ENCODE measurements at regions not wholly inside any gene's neighbourhood (a gene's known extent, or its start where the extent isn't known, plus 50 kb on each side); places are given as distances from the start of the nearest gene placed in this dataset.
A peak's percentile ranks its signal among the peaks of the same experiment; 100 is the strongest.

DNA sequence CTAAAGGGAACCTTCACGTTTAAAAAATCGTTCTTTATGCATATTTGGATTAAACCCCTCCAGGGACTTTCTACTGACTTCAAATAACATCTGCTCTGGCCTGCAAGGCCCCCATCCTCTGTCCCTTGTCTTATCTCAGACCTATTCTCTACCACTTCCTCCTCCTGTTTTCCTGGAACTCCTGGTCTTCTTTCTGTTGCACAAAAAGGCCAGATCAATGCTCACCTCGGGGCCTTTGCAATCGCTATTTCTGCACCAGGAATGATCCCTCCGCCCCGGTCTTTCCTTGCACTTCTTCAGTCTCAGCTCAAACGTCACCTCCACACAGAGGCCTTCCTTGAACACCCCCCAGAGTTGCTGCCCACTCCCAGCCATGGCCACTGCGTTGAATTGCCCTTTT, 57.6 kb upstream of the BEGAIN start:
- no peak for DNase-seq (ENCODE audit: insufficient read length, low spot score)
- FAIRE-seq = no peak
- TF ChIP-seq, protein P1, sequence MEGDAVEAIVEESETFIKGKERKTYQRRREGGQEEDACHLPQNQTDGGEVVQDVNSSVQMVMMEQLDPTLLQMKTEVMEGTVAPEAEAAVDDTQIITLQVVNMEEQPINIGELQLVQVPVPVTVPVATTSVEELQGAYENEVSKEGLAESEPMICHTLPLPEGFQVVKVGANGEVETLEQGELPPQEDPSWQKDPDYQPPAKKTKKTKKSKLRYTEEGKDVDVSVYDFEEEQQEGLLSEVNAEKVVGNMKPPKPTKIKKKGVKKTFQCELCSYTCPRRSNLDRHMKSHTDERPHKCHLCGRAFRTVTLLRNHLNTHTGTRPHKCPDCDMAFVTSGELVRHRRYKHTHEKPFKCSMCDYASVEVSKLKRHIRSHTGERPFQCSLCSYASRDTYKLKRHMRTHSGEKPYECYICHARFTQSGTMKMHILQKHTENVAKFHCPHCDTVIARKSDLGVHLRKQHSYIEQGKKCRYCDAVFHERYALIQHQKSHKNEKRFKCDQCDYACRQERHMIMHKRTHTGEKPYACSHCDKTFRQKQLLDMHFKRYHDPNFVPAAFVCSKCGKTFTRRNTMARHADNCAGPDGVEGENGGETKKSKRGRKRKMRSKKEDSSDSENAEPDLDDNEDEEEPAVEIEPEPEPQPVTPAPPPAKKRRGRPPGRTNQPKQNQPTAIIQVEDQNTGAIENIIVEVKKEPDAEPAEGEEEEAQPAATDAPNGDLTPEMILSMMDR (IDR thresholded peaks at IDR 0.05; ENCODE audit: insufficient read depth, missing control alignments) = no peak

DNA sequence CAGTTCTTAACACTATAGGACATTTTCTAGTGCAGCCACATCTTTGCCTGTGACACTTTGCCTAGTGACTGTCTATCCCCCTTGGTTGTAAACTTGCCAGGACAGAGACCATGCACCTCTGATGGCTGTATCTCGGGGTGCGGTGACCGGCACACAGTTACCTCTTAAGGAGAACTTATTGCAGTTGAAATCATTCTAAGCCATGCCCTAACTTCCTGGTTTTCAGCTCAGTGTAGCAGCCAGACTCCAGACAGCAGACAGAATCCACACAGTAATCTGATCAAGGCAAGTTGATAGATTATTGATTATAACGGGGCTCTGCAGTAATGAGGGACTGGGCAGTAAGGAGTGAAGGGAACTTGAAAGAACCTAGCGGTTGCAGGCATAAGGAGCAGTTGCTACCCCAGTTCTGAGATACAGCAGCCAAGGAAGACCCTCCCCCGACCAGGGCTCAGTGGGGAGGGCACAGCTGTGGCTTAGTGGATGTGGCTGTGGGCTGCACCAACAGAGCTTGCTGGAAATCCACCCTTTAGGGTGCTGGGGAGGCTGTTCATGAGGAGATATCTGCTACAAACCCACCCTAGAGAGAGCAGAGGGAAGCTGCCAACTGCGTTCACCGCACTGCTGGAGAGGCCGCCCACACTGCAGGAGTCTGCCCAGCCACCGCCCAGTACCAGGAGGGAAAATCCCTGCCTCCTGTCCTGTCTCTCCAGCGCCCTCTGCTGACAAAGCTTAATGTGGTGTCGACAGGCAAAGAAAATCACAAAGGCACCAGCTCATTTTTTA, 58.2 kb upstream of the BEGAIN start:
- FAIRE-seq = no peak
- peak; percentile 89 for DNase-seq (ENCODE audit: insufficient read length, low spot score)
- TF ChIP-seq, protein P1 (IDR thresholded peaks at IDR 0.05; ENCODE audit: insufficient read depth, missing control alignments) = peak; percentile 87

DNA sequence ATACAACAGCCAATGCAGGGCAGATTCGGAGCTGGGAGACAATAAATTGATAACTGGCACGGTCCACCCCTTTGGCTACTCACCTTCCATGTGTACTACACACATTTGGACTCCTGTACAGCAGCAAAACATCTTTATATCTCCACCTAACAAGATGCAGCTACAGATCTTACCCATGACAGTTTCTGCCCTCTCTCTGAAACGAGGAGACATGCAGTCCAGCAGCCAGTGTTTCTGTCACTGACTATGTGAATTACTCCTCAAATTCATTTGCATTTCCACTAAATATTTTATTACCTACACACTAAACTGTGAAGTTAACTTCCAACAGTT, 58.7 kb upstream of the BEGAIN start:
- TF ChIP-seq, protein P1 (IDR thresholded peaks at IDR 0.05; ENCODE audit: insufficient read depth, missing control alignments) = no peak
- no peak for DNase-seq (ENCODE audit: insufficient read length, low spot score)
- no peak for FAIRE-seq

DNA sequence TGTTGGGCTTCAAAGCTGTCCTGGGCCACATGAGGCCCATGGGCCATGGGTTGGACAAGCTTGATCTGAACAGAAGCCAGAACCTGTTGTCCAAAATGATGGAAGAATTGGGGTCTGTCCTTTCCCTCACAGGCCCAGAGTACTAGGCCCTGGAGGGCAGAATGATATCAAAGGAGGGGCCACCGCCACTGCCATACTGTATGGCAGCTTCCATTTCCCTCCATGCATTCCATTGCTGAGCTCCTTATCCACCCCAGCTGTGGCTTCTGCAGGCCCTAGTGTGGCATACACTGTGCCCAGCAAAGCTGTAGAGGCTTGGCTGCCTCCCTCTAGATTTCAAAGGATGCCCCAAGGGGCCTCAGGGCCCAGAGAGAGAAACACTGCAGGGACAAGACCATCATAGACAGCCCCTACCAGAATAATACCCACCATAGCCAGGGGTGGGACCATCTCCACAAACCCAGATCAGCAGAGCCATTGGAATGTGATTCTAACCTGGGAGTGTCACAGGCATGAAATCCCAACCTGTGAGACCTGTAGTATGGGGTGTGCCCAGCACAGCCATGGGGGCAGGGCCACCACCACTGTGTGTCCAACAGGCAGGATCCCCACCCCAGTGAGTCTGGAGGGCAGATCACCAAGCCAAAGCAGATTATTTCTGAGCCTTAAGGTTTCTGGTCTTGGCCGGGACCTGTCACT, 61.4 kb upstream of the BEGAIN start:
- TF ChIP-seq, protein P1 (IDR thresholded peaks at IDR 0.05; ENCODE audit: insufficient read depth, missing control alignments) = no peak
- no peak for FAIRE-seq
- no peak for DNase-seq (ENCODE audit: insufficient read length, low spot score)

DNA sequence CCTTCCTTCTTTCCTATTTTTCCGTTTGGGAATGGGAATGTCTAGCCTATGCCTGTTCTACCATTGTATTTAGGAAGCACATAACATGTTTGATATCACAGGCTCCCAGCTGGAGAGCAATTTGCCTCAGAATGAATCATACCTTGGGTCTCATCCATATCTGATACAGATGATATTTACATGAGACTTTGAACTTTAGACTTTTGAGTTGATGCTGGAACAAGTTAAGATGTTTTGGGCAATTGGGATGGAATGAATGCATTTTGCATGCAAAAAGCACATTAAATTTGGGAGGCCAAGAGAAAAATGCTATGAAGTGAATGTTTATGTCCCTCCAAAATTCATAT, 61.9 kb upstream of the BEGAIN start:
- no peak for FAIRE-seq
- TF ChIP-seq, protein P1 (IDR thresholded peaks at IDR 0.05; ENCODE audit: insufficient read depth, missing control alignments) = no peak
- DNase-seq (ENCODE audit: insufficient read length, low spot score) = no peak

DNA sequence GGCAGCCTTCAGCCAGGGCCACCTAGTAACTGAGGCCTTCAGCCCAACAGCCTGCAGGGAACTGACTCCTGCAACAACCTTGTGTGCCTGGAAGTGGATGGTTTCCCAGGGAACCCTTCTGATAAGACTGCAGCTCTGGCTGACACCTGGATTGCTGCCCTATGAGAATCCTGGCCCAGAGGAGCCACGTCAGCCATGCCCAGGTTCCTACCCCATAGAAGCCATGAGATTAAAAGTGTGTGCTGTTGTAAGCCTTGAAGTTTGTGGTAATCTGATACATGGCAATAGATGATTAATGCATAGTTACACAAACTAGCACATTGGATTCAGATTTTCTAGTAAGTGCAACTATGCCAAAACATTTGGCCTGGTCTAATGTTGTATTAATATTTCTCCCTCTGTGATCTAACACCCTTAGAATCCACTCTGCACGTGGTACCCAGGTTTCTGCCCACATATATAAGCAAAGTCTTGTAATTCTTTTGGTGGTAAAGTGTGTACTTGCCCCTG, 64.8 kb upstream of the BEGAIN start:
- TF ChIP-seq, protein P1 (IDR thresholded peaks at IDR 0.05; ENCODE audit: insufficient read depth, missing control alignments) = no peak
- no peak for FAIRE-seq

DNA sequence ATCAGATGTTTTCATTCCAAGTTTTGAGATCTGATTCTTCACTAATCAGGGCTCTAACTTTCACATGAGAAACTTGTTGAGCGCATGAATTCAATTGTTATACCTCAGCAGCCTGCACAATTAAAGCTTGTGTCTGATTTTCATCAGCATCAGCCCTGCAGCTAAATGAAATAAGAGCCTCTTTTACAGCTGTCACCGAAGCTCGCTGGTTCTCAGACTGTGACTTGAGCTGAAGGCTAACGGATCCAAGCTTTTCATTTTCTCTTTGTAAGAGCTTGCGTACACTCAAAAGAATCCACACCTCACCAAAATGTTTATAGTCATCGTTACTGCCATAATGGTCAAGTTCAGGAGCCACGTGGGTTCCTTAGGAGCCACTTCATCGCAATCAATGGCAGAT, 65.5 kb upstream of the BEGAIN start:
- FAIRE-seq = no peak
- TF ChIP-seq, protein P1 (IDR thresholded peaks at IDR 0.05; ENCODE audit: insufficient read depth, missing control alignments) = no peak
- no peak for DNase-seq (ENCODE audit: insufficient read length, low spot score)

More for the DNA sequence above, 64.8 kb upstream of the BEGAIN start:
- no peak for DNase-seq (ENCODE audit: insufficient read length, low spot score)

All from D721Med (cell line).